NCI-H2227 (cell line): ENCODE measurements at regions not wholly inside any gene's neighbourhood (a gene's known extent, or its start where the extent isn't known, plus 50 kb on each side); places are given as distances from the start of the nearest gene placed in this dataset.

ENCODE experiments used
- DNase-seq: peaks from one replicate; lab custom pipeline; 2025; ENCODE audit not compliant: unreplicated experiment; lab: John Stamatoyannopoulos, UW

- DNase-seq, result no peak
These were observed 123.5 kb downstream of the MBD2 start for GRCh38 chr18:54100920-54101470.

DNA sequence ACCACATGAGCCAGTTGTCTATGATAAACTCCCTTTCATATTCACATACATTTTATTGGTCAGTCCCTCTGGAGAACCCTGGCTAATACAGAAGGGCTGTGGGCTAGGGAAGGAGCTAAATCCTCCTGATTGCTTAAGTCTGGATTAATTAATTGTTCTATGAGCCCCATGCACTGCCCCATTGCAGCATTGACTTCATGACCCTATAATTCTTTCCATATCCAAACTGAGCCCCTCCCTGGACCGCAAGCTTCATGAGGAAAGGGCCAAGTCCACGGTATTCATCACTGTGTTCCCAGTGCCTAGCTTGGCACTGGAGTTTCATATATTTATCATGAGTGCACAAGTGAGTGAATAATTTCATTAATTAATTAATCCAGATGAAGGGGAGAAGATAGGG lies 124.0 kb downstream of the MBD2 start:
- no peak for DNase-seq

DNA sequence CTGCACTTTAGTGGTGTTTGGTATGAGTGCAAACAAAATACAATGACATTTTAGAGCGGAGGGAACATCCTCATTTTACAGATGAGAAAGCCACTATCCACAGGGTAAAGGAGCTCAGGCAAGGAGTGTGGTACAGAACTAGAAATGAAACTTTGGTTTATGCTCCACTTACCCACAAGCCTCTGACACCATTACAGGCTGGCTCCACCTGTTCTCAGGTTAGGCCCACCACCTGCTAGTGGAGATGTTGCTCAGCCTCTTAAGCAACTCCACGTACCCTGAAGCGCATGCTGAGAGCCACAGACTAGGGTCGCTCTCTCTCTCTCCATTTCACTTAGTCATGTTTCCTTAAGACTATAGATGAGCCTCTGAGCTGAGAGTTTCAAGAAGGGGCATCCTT lies 130.0 kb downstream of the MBD2 start:
- no peak for DNase-seq

DNA sequence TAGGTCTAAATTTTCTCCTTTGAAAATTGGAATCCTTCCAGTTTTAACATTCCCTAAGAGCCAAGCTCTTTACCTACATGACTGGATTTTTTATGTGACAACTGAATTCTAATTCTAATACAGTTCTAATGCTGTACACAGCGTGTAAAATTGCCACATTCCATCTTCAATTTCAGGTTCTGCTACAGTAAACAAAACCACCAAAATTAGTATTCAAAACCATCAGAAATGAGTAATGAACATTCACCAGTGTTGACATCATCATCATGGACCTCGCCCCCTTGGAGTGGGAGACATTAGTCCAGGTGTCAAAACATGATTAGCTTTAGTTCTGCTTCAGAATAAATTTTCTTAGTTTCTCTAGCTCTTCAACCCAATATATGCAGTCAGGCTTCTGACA lies 133.6 kb downstream of the MBD2 start:
- DNase-seq, result no peak

DNA sequence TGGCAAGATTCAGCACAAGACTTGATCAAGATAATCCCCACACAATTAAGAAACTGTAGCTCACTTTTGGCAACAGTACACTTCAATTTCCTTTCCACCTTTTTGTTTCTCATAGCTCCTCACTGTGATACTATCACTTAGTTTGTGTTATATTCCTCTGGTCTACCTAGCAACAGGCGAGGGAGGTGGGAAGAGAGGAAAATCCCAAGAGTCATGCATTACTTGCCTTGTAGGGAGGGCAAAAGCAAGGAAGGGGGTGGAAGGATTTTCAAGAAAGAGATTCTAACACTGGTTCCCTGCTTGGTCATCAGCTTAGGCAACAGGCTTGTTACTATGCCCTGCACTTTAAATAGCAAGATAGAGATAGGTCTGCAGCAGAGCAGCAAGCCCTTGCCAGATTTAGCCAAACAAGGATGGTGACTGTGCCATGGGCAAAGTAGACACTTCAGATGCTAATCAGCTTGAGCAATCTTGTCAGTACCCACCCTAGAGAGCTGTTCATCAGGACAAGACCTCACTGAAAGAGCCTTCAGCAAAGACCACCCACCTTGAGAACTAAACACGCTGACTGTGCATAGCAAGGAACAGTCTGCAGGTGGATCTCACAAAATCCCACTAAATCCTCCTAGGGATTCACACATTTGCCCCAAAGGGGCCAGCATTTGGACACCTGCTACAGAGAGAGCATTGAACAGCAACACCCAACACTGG lies 134.6 kb downstream of the MBD2 start:
- no peak for DNase-seq

DNA sequence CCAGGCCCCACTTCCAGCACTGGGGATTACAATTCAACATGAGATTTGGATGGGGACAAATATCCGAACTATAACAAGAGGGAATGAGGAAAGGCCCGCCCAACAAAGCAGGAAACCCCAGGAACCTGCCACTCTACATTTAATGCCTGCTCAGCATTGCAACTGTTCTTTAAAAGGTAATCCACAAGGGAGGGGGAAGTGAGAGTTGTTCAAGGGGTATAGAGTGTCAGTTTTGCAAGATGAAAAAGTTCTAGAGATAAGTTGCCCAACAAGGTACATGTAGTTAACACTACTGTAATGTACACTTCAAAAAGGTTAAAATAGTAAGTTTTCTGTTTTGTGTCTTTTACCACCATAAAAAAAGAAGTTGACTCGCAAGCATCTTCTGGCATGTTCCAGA lies 137.6 kb downstream of the MBD2 start:
- DNase-seq, result no peak

DNA sequence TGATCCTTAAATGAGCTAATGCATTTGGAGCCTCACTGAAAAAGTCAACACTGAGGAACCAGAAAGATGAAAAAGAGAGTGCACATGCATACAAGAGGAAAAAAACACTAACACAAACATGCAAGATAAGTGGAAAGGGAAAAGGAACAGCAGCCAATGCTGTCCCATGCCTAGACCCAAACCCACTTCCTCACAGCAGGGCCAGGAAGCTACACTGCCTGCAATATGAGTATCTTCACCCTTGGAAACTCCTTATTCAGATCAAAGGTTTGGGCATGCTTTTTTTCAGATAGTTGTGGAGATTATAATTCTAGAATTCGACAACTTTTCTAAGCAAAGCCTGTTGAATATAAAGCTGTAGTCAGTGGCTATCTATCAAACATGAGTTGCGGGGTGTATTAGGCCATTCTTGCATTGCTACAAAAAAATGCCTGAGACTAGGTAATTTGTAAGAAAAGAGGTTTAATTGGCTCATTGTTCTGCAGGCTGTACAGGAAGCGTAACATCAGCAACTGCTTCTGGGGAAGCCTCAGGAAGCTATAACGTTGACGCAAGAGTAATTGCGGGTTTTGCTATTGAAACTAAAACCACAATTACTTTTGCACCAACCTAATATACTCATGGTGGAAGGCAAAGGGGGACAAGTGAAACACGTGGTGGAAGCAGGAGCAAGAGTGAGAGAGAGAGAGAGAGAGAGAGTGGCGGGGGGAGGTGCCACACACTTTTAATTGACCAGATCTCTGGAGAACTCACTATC lies 138.2 kb downstream of the MBD2 start:
- no peak for DNase-seq

DNA sequence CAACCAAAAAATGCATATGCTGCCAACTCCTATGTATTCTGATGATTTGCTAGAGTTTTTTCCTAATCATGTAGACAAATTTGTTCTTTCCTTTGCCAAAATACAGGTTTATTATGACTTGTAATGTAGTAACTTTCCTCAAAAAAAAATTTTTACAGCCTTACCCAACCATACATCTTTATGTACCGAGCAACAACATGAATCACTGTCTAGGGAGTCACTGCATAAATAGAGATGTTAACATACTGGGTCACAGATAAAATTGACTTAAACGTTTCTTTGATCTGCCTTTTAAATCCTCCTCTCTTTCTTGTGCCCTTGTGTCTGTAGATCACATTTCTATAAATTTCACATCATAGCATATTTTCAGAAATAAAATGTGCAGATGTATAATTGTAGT lies 143.6 kb downstream of the MBD2 start:
- no peak for DNase-seq

- no peak for DNase-seq
These were observed 148.3 kb downstream of the MBD2 start for GRCh38 chr18:54076166-54076565.

DNA sequence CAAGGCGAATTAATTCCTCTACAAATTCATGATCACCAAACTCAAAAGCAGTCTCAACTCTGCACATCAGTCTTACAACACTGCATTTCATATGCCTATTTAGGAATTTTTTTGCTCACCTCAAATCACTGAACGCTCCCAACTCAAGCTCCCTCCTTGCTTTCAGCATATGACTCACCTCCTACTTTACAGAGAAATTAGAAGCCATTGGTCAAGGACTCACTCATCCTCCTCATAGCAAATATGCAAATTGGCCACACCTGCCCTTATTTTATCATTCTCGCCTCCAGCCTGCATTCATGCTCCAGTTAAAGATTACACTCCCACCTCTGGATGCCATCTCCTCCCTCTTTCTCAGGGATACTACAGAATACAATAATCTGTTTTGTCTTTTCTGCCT lies 148.8 kb downstream of the MBD2 start:
- DNase-seq, result no peak

DNA sequence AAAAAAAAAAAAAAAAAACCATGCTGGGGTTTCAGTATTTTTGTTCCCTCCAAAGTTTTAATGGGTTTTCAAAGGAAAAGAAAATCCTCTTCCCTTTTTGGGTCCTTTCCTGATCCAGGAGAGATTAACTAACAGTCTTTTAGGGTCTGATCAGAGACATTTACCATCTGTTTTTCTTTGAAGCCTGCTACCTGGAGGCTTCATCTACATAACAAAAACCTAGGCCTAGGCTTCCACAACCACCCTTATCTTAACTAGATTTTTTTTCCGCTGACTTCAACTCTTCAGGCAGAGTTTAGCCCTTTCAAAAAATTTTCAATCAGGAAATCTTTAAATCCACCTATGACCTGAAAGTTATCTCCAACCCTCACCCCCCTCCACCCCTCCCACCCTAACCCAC lies 154.7 kb downstream of the MBD2 start:
- no peak for DNase-seq

GRCh38 chr18:54060343-54061005 lies 164.0 kb downstream of the MBD2 start:
- DNase-seq, result no peak

- no peak for DNase-seq
These were observed 171.6 kb downstream of the MBD2 start for GRCh38 chr18:54052732-54053429.

GRCh38 chr18:54052259-54052658 lies 172.2 kb downstream of the MBD2 start:
- no peak for DNase-seq

DNA sequence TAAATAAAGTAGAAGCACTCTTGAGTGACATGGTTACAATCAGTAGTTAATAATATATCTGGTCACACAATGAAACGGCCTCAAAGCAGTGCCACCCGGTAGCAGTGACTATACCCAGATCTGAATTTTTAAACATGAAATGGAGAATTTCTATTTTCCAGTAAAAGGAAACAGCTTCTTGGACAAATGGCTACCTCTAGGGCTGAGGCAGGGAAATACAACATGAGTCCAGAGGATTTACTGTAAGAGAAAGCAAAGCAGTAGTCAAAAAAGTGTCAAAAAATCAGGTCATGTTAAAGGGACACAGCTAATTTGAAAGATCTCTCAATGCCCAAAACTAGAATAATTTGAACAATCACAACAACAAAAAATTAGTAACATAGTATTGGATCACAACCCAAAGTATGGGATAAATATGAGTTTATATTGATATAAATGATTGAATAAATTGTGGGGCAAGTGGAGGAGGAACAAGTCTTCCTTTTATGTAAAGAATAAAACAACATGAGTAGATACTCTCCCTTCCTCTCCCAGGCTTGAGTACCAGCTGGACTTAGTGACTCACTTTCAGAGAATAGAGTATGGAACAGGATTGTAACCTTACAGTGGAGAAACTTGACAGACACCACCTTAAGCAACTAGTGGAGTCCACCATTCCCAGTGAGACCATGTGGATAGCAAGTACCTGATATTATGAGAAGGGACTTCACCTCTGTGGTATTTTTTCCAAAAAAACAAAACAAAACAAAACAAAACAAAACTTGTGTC lies 180.8 kb downstream of the MBD2 start:
- DNase-seq, result no peak

- no peak for DNase-seq
These were observed 188.5 kb downstream of the MBD2 start for GRCh38 chr18:54035927-54036326.

GRCh38 chr18:54033052-54033451 lies 191.4 kb downstream of the MBD2 start:
- DNase-seq, result no peak

- DNase-seq, result no peak
These were observed 192.1 kb downstream of the MBD2 start for GRCh38 chr18:54032412-54032811.

DNA sequence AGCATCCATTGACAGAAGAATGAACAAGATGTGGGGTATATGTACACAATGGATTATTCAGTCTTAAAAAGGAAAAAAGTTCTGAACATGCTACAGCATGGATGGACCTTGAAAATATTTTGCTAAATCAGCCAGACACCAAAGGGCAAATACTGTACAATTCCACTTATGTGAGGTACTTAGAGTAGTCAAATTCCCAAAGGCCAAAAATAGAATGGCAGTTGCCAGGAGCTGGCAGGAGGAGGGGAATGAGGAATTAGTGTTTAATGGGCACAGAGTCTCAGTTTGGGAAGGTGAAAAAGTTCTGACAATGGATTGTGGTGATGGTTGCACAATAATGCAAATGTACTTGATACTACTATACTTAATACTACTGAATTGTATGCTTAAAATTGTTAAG lies 193.2 kb downstream of the MBD2 start:
- DNase-seq, result no peak

- no peak for DNase-seq
These were observed 194.0 kb downstream of the MBD2 start for GRCh38 chr18:54030434-54030833.

GRCh38 chr18:54023471-54023870 lies 201.0 kb downstream of the MBD2 start:
- no peak for DNase-seq
